GM19463 (cell line): ENCODE measurements at regions not wholly inside any gene's neighbourhood (a gene's known extent, or its start where the extent isn't known, plus 50 kb on each side); places are given as distances from the start of the nearest gene placed in this dataset.
"Not testable (repeated sequence)": the region's sequence is repeated elsewhere in the genome, so short reads cannot be mapped to it uniquely, and the experiment has no call there.

Experiments
- ATAC-seq: cut with Tn5 transposase; IDR thresholded peaks from one replicate; pipeline ENCODE4 v1.9.1; 2021; ENCODE audit warnings: mild to moderate bottlenecking, moderate library complexity; ENCODE audit not compliant: unreplicated experiment

DNA sequence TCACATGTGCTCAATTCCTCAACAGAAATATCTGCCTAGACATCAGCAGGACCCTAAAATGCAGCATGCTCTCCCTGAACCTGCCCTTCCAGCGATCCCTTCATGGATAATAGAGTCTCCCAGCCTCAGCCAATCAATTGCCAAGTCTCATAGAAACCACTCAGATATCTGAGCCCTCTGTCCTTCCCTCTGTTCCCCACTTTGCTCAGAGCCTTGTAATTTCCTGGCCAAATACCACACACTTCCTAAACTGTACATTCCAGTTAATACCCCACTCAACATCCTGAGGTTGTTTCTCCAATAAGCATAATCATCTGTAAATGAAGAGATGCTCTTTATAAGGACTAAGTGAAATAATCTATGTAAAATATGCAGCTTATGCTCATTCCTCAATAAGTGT is 59.3 kb upstream of the PTGFRN start:
- ATAC-seq, result no peak

DNA sequence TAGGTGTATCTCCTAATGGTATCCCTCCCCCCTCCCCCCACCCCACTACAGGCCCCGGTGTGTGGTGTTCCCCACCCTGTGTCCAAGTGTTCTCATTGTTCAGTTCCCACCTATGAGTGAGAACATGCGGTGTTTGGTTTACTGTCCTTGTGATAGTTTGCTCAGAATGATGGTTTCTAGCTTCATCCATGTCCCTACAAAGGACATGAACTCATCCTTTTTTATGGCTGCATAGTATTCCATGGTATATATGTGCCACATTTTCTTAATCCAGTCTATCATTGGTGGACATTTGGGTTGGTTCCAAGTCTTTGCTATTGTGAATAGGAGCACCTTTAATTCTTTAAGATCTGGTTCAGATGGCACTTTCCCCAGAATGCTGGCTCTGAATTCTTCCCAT is 58.5 kb upstream of the PTGFRN start:
- not testable (repeated sequence) for ATAC-seq

DNA sequence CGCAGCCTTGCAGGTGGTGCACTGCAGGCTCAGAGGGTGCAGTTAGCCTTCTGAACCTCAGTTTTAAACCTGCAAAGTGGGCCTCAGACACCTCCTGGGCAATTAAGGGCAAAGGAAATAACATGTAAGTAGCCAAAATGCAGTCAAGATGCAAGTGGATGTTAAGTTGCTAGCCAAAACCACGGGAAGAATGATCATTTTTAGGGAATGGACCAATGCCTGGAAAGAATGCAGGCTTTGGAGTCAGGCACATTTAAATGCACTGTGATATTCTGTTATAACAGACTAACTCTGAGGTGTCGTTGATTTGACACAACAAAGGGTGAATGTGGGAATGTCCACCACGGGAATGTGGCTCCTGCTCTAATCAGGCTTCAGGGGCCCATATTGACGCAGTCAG is 57.9 kb upstream of the PTGFRN start:
- ATAC-seq, result no peak

DNA sequence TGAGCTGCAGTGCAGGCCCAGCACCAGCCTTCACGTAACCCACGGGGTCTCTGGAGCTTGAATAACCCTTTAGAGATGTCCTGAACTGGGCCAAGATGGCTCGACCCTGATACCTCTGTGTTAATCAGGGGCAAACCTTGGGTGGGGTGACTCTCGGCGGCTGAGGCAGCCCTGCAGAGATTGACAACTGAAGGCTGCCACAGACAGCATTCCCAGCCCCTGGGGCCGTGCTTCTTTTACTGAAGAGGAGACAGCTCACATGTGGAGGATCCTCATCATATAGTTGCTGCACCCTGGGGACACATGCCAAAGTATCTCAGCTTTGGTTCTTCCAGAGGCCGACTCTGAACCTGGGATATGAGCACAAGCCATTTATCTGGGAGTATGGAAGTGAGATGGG is 57.3 kb upstream of the PTGFRN start:
- no peak for ATAC-seq

DNA sequence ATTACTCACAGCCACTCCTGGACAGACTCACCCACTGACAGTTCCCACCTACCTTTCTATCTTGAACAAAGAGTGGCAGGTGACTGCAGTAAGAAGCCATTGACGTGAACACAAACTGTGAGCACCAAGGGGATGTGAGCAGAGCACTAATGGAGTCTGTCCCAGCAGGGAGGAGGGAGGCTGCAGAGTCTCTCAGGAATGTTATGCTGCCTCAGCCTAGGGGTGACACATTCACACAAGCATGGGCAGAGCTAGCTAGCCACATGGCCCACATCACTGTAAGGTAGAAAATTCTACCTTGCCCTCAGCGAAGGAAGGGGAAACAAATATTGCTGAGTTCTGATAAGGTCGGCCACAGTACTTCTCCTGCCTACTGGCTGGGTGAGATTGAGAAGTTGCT is 56.8 kb upstream of the PTGFRN start:
- ATAC-seq, result no peak

DNA sequence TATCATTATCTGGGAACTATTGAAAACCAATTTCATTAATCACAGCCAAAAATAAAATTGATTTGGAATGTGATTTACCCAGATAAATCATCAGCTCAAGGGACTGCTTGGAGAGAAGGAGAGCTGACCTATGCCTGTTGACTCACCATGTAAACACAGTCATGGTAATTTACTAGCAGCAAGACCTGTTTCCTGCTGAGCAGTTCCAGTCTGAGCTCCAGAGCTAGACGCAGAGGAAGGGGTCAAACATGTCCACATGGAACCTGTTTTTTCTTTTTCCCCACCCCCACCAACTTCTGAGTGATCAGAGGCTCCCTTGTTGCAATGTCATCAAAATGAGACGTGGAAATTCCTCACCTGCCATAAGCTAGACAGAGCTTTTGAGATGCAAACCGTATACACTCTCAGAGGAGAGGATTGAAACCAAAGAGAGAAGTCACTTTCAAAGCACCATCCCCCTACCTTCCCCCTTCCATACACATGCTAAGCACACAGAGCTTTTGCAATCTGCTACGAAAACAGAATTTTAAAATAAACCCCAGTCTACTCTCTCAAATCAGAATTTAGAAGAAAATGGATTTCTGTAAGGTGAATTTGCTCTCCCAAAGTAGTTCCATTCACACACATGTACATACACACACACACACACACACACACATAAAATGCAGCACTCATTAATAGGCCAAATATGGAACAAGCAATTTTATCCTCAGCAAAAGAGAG is 55.9 kb upstream of the PTGFRN start:
- ATAC-seq, result no peak

DNA sequence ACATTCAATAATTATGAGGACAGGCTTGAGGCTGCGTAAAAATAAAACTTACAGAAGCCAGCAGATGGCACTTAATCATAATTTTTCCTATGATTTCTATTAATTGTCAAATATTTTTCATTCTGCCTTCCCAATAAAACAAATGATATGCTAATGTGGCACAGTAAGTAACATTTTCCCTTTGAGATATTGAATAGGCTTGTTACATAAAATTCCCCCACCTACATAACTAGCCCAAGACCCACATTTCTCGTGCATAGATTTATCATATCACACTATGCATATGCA is 55.4 kb upstream of the PTGFRN start:
- no peak for ATAC-seq

DNA sequence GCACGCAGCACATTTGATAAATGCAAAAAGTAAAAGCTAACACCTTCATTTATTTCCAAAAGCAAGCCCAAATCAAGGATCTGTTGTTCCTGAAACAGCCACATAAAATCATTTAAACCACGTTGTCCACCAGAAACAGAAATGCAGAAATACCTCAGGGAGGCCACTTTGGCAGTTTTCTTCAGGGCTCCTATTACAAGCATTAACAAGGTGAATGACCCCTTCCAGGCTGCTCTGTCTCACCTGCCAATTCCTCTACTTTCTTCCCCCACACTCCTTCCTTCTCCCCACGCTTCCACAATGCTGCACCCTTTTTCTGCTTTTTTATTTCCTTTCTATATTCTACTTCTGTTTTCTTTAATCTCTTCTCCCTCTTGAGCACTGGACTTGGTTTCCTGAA is 55.0 kb upstream of the PTGFRN start:
- no peak for ATAC-seq

DNA sequence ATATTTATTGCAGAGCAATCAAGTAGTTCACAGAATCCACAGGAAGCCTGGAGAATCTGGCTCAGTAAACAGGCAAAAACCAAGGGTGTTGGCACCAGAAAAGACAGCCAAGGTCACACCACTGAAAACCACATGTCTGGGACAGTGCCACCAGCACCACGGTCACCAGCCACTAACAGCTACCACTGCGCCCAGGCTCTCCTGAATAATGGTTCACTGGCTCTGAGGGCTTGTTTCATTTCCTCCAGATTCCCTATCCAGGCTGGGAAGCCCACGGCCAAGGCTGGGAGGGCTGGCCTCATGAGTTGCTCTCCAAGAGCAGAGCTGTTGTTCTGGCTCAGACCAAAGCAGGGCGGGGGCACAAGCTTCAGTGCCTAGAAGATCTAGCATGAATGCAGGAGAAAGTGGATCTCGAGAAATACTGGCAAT is 54.5 kb upstream of the PTGFRN start:
- ATAC-seq, result no peak

DNA sequence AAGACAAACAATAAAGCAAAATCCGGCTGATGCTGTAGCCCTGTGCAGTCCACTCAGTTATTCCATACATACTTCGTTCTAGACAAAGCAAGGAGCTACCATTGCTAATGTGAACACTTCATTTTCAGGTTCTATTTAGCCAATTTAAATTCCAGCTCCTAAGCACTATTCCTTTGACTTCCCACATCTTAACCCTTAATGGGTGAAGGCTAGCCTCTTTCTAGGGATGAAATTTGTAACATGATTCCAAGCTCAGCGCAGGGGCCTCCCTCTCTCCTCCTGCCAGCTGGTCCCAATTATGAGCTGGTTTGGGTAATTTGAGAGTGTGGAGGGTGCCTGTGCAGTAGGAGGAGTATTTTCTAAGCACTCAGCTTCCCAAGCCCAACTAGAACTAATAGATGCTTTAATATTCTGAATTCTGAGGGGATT is 53.9 kb upstream of the PTGFRN start:
- no peak for ATAC-seq

DNA sequence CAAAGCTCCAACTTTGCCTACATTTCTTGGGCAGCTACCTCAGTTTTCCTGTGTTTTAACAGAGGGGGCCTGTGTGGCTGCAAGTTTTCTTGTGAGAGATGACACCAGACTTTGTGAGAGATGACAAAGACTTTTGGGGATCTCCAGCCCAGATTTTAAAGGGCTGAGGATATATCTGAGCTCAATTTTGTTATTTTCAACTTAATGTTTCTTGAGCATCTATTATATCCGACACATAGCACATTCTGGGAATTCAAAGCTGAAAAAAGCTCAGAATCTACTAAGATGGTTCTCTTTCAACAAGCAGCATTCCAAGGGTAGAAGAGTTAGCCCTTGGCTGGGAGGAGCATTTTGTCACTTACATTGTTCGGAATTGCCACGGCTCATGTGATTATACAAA is 53.4 kb upstream of the PTGFRN start:
- no peak for ATAC-seq

DNA sequence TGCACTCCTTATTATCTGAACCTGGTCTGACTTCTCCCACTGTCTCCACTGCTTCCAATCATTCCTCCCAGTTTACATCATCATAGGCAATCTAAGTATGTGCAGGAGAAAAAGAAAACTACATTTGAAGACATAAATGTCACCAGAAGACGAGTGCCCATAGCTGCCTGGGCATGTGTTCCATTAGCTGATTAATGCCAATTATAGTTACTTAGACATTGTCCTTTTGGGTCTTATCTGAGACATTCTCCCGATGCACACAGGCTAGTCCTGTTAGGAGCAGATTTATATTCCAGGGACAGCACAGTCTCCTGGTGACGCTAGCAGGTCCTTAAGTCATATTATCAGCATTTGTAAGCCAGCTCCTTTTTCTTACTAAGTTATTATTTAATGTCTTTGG is 52.6 kb upstream of the PTGFRN start:
- no peak for ATAC-seq
